HepG2 (cell line): ENCODE measurements at regions not wholly inside any gene's neighbourhood (a gene's known extent, or its start where the extent isn't known, plus 50 kb on each side); places are given as distances from the start of the nearest gene placed in this dataset.

Experiments used
- ATAC-seq: fragments of 200-7000 bp; cut with Tn5 transposase; 3 replicates; pipeline ENCODE4 v1.9.1; 2020; ENCODE audit warnings: mild to moderate bottlenecking, moderate library complexity
- BruUV-seq: library from RNA; stranded (reverse); fragments of 400-500 nt; replicated peaks from 2 replicates; lab custom pipeline; 2021; lab: Mats Ljungman, UMichigan
- CTCF ChIA-PET: fragments of 300-600 bp; formaldehyde crosslinking; extraction: SDS; loops from one replicate; lab custom pipeline; 2021; ENCODE audit warnings: low total read pairs, inconsistent platforms, low intra/inter-chr PET ratio; lab: Yijun Ruan, JAX
- POLR2A ChIA-PET: fragments of 350-600 bp; sonication (Branson Sonifier 250); formaldehyde crosslinking; loops from one replicate; lab custom pipeline; 2020; ENCODE audit warnings: antibody characterized with exemption, inconsistent platforms; lab: Yijun Ruan, JAX
- DNase-seq: peaks from one replicate; pipeline ENCODE4 v3.0.0-alpha.2; 2015; ENCODE audit warnings: low spot score
- FAIRE-seq: peaks from 3 replicates; lab custom pipeline; 2011; peaks lifted over from hg19 to GRCh38; lab: Jason Lieb, UNC
- H2AFZ ChIP-seq: one replicate; pipeline ENCODE4 v1.6.1; 2011; ENCODE audit warnings: low read length, inconsistent platforms
- H3K27ac ChIP-seq: fragments of 300-600 bp; 3 replicates; pipeline ENCODE4 v1.8.0; 2011; ENCODE audit warnings: mixed run types, mild to moderate bottlenecking, mixed read lengths, low read length, inconsistent platforms; ENCODE audit not compliant: insufficient read depth; ENCODE audit errors: extremely low read length
- H3K27me3 ChIP-seq, 2 experiments: fragments of 200-600 bp in 1 of 2; 2 replicates in 1 of 2; 3 replicates in 1 of 2; pipeline versions ENCODE4 v1.6.0 to v1.8.0; 2011; ENCODE audit warnings: low read length in 2 of 2, mild to moderate bottlenecking in 2 of 2, moderate library complexity in 2 of 2, inconsistent platforms in 1 of 2; ENCODE audit not compliant: insufficient read depth in 2 of 2, control insufficient read depth in 1 of 2
- H3K36me3 ChIP-seq, 2 experiments: fragments of 200-600 bp in 1 of 2; replicated peaks in 1 of 2; 2 replicates in 1 of 2; 3 replicates in 1 of 2; pipeline versions ENCODE4 v1.5.1 to v1.8.0; 2011; ENCODE audit warnings: low read length in 2 of 2, inconsistent platforms in 1 of 2; ENCODE audit not compliant: insufficient read depth in 2 of 2, control insufficient read depth in 1 of 2
- H3K4me1 ChIP-seq: 2 replicates; pipeline ENCODE4 v1.5.1; 2012; ENCODE audit warnings: low read length, inconsistent platforms; ENCODE audit not compliant: insufficient read depth
- H3K4me2 ChIP-seq: 2 replicates; pipeline ENCODE4 v1.6.0; 2011; ENCODE audit warnings: low read depth, low read length, inconsistent platforms
- H3K4me3 ChIP-seq, 3 experiments: fragments of 200-600 bp in 1 of 3; sonication (generic), shearing (Covaris generic) in 1 of 3; replicated peaks in 1 of 3; 2 replicates each; pipeline ENCODE4 v1.5.1; 2011 to 2016; ENCODE audit warnings: low read length in 3 of 3, inconsistent platforms in 2 of 3, low read depth in 2 of 3, mild to moderate bottlenecking in 2 of 3, control low read depth in 1 of 3, mixed read lengths in 1 of 3; ENCODE audit not compliant: insufficient read depth in 1 of 3
- H3K79me2 ChIP-seq: one replicate; pipeline ENCODE4 v1.6.1; 2011; ENCODE audit warnings: low read length, inconsistent platforms; ENCODE audit not compliant: insufficient read depth
- H3K9ac ChIP-seq: 2 replicates; pipeline ENCODE4 v1.6.0; 2011; ENCODE audit warnings: mild to moderate bottlenecking, low read depth, low read length, inconsistent platforms; ENCODE audit not compliant: insufficient read depth
- H3K9me3 ChIP-seq: 2 replicates; pipeline ENCODE4 v1.5.1; 2012; ENCODE audit warnings: mild to moderate bottlenecking, low read length
- H4K20me1 ChIP-seq: 2 replicates; pipeline ENCODE4 v1.6.0; 2011; ENCODE audit warnings: inconsistent platforms, mild to moderate bottlenecking, low read length, moderate library complexity; ENCODE audit not compliant: insufficient read depth
- CCDC6 ChIP-seq: sonication (generic); formaldehyde crosslinking; IDR thresholded peaks from 2 replicates; pipeline ENCODE4 v1.8.1; 2022; ENCODE audit warnings: mild to moderate bottlenecking, missing genetic modification reagents, moderate library complexity
- HOXA5 ChIP-seq: sonication (generic); formaldehyde crosslinking; IDR thresholded peaks from 2 replicates; pipeline ENCODE4 v1.4.0; 2020; ENCODE audit warnings: missing genetic modification reagents
- MYPOP ChIP-seq: sonication (generic); formaldehyde crosslinking; IDR thresholded peaks from 2 replicates; pipeline ENCODE4 v1.8.1; 2023; ENCODE audit warnings: mild to moderate bottlenecking, moderate library complexity, missing genetic modification reagents
- THRA ChIP-seq: sonication (generic); formaldehyde crosslinking; IDR thresholded peaks from 2 replicates; pipeline ENCODE4 v1.4.0; 2020; ENCODE audit warnings: missing genetic modification reagents, borderline replicate concordance
- ZC3H4 ChIP-seq: sonication (generic); formaldehyde crosslinking; IDR thresholded peaks from 2 replicates; pipeline ENCODE4 v1.4.0; 2020; ENCODE audit warnings: missing genetic modification reagents, borderline replicate concordance
- ZFX ChIP-seq: sonication (generic); formaldehyde crosslinking; IDR thresholded peaks from 2 replicates; pipeline ENCODE4 v1.4.0; 2020; ENCODE audit warnings: mild to moderate bottlenecking, low read depth, missing genetic modification reagents, moderate library complexity
- ZHX1 ChIP-seq: sonication (generic); formaldehyde crosslinking; IDR thresholded peaks from 2 replicates; pipeline ENCODE4 v1.8.1; 2022; ENCODE audit warnings: low read depth, mild to moderate bottlenecking, missing genetic modification reagents
- ZNF598 ChIP-seq: sonication (generic); formaldehyde crosslinking; IDR thresholded peaks from 2 replicates; pipeline ENCODE4 v1.5.1; 2020; ENCODE audit warnings: mild to moderate bottlenecking, missing genetic modification reagents, borderline replicate concordance
- ZNF615 ChIP-seq: sonication (generic); formaldehyde crosslinking; IDR thresholded peaks from 2 replicates; pipeline ENCODE4 v1.5.0; 2020; ENCODE audit warnings: mild to moderate bottlenecking, missing genetic modification reagents, borderline replicate concordance
- ZNF704 ChIP-seq: sonication (generic); formaldehyde crosslinking; IDR thresholded peaks from 2 replicates; pipeline ENCODE4 v1.8.1; 2023; ENCODE audit warnings: mild to moderate bottlenecking, inconsistent platforms, moderate library complexity, missing genetic modification reagents, borderline replicate concordance
- WGBS: methylation state at CpG from one replicate; pipeline ENCODE4 v1.1.6; 2017; ENCODE audit warnings: low lambda C conversion rate; 5-methylcytosine and 5-hydroxymethylcytosine counted together
- in situ Hi-C: cut with HindIII; loops from 2 replicates; pipeline ENCODE4 v1.10.0; 2017; ENCODE audit warnings: low pct_unique_long_range_greater_than_20kb; ENCODE audit not compliant: extremely low pct_ligation_motif_present
- intact Hi-C: fragments of 100-400 bp; cut with micrococcal nuclease; formaldehyde crosslinking; loops from one replicate; pipeline ENCODE4 v1.10.0; 2022; ENCODE audit not compliant: unreplicated experiment

- no peak for TF ChIP-seq MYPOP
- no peak for TF ChIP-seq HOXA5 (CRISPR knock-in tag)
- TF ChIP-seq ZFX (CRISPR knock-in tag), result no peak
- TF ChIP-seq ZNF615 (CRISPR knock-in tag), result no peak
- no peak for TF ChIP-seq ZNF704 (CRISPR knock-in tag)
- no peak for TF ChIP-seq THRA (CRISPR knock-in tag)
- TF ChIP-seq CCDC6 (CRISPR knock-in tag), result no peak
- TF ChIP-seq ZNF598, result no peak
Measured at GRCh38 chr3:94179059-94179458, 116.2 kb downstream of the NSUN3 start (continued).

- Histone ChIP-seq H3K27me3 (no peaks in the 10 kb centered on the region), H4K20me1 (no peaks in the 10 kb centered on the region), H3K4me1 (no peaks in the 10 kb centered on the region), H3K27ac (no peak overlapping the region), H3K79me2 (no peaks in the 10 kb centered on the region), H2AFZ (no peak overlapping the region), H3K4me2 (no peak overlapping the region), H3K9me3 (no peaks in the 10 kb centered on the region), H3K36me3 (no peaks in the 10 kb centered on the region), H3K9ac (no peak overlapping the region), H3K4me3 (no peak overlapping the region)
- DNase-seq, result no peak
- intact Hi-C loops (no loop called here), in situ Hi-C loops (no loop called here)
- ATAC-seq, result no peak
- WGBS, result 24% methylated on average over 6 of the region's 6 CpGs
- CTCF ChIA-PET, result no interaction called here
- FAIRE-seq, result no peak
- POLR2A ChIA-PET, result no interaction called here
- BruUV-seq, result no TSS peak
- TF ChIP-seq ZC3H4 (CRISPR knock-in tag) (no peak), ZHX1 (CRISPR knock-in tag) (no peak)
Measured at GRCh38 chr3:94183551-94183950, 120.7 kb downstream of the NSUN3 start.
